ACC112 (cell line): ENCODE measurements at regions not wholly inside any gene's neighbourhood (a gene's known extent, or its start where the extent isn't known, plus 50 kb on each side); places are given as distances from the start of the nearest gene placed in this dataset.

Experiments
- H2AFZ ChIP-seq: fragments of 200-600 bp; sonication (generic); one replicate; pipeline ENCODE4 v1.6.0; 2017; ENCODE audit warnings: antibody characterized with exemption, low read length; ENCODE audit not compliant: unreplicated experiment
- H3K27ac ChIP-seq: fragments of 200-600 bp; sonication (generic); 2 replicates; pipeline ENCODE4 v1.5.1; 2014; ENCODE audit warnings: low read depth, mild to moderate bottlenecking, antibody characterized with exemption, low read length, moderate library complexity
- H3K27me3 ChIP-seq: fragments of 200-600 bp; sonication (generic); 2 replicates; pipeline ENCODE4 v1.6.1; 2014; ENCODE audit warnings: mild to moderate bottlenecking, antibody characterized with exemption, low read length, moderate library complexity, mixed read lengths; ENCODE audit not compliant: insufficient read depth
- H3K36me3 ChIP-seq: fragments of 200-600 bp; sonication (generic); 2 replicates; pipeline ENCODE4 v1.6.1; 2016; ENCODE audit warnings: mild to moderate bottlenecking, antibody characterized with exemption, low read length, moderate library complexity, mixed read lengths; ENCODE audit not compliant: insufficient read depth
- H3K4me1 ChIP-seq: fragments of 200-600 bp; sonication (generic); one replicate; pipeline ENCODE4 v1.6.1; 2016; ENCODE audit warnings: low read length, mixed read lengths; ENCODE audit not compliant: insufficient read depth, unreplicated experiment, control insufficient read depth
- H3K4me3 ChIP-seq: fragments of 200-600 bp; sonication (generic); 2 replicates; pipeline ENCODE4 v1.5.1; 2014; ENCODE audit warnings: mild to moderate bottlenecking, low read depth, low read length
- H3K79me2 ChIP-seq: fragments of 200-600 bp; sonication (generic); one replicate; pipeline ENCODE4 v1.6.0; 2016; ENCODE audit warnings: low read length; ENCODE audit not compliant: control insufficient read depth, unreplicated experiment, insufficient read depth

DNA sequence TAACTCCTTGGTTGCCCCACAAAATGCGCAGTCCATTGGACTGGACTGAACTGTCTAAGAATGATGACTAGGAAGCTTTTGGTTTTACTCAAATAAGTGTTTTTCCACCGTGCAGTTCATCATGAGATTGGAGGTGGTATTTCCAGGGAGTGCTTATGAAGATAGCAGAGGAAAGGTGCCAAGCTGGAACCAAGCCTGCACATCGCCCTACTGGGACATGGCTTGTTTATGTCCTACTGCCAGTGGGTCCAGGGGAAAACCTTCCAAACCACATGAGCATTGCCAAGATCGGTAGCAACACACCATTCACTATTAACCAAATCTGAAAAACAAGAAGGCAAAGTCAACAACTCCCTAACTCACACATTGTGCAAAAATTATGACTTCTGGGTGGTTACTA lies 54.7 kb upstream of the DSCAM start:
- no peaks in the 10 kb centered on the region for H3K36me3 ChIP-seq
- no peaks in the 10 kb centered on the region for H3K27me3 ChIP-seq
- H2AFZ ChIP-seq, result no peak overlapping the region
- no peak overlapping the region for H3K4me3 ChIP-seq
- no peak overlapping the region for H3K27ac ChIP-seq
- no peaks in the 10 kb centered on the region for H3K4me1 ChIP-seq
- H3K79me2 ChIP-seq, result no peaks in the 10 kb centered on the region

DNA sequence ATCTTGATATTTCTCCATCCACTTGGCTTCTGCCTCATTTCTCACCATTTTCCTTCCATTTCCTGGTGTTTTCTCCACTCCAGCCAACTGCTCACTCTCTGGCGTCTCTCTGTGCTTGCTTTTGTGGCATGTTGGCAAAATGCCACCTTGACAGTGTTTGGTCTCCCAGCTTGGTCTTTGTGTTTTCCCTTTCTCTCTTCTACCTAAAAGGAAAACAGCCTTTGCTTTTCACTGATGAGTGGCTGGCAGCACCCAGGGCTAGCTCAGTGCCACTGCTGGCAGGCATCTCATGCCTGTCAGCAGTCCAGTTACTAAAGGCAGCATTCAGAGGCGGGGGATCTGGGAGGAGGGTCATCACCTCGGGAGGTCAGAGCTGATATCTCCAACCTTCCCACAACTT lies 55.3 kb upstream of the DSCAM start:
- Histone ChIP-seq H3K79me2 (no peaks in the 10 kb centered on the region), H3K4me1 (no peaks in the 10 kb centered on the region), H3K36me3 (no peaks in the 10 kb centered on the region), H3K4me3 (no peak overlapping the region), H3K27me3 (no peaks in the 10 kb centered on the region), H3K27ac (no peak overlapping the region), H2AFZ (no peak overlapping the region)

DNA sequence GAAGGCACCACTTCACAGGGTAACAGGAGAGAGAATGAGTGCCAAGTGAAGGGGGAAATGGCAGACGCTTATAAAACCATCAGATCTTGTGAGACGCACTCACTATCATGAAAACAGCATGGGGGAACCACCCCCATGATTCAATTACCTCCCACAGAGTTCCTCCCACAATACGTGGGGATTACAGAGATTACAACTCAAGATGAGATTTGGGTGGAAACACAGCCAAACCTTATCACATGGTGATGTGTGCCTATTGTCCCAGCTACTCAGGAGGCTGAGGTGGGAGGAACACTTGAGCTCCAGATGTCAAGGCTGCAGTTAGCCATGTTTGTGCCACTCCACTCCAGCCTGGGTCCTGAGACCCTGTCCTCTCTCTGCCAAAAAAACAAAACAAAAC lies 56.0 kb upstream of the DSCAM start:
- no peaks in the 10 kb centered on the region for H3K36me3 ChIP-seq

DNA sequence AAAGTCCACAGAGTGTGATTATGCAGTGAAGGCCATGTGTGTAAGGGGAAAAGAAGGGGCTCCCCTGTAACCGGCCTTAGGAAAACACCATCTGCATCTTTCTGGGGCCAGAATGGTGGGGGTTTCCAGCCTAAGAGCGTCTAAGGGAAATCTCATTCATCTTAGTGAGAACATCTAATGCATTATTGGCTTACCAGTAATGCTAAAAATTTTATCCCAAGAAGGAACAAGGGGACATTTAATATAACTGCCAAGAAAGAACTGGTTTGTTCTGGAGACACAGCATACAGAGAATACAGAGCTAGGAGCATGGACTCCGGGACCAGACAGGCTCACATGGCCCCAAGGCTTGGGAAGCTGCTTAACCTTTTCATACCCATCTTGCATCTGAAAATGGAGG lies 58.3 kb upstream of the DSCAM start:
- H3K79me2 ChIP-seq, result no peaks in the 10 kb centered on the region
- H3K27ac ChIP-seq, result no peak overlapping the region
- no peaks in the 10 kb centered on the region for H3K36me3 ChIP-seq
- H2AFZ ChIP-seq, result no peak overlapping the region
- H3K27me3 ChIP-seq, result no peaks in the 10 kb centered on the region
- no peaks in the 10 kb centered on the region for H3K4me1 ChIP-seq
- no peak overlapping the region for H3K4me3 ChIP-seq

More for the DNA sequence above, 56.0 kb upstream of the DSCAM start:
- no peaks in the 10 kb centered on the region for H3K4me1 ChIP-seq
- H3K27me3 ChIP-seq, result no peaks in the 10 kb centered on the region
- no peak overlapping the region for H3K4me3 ChIP-seq
- H2AFZ ChIP-seq, result no peak overlapping the region
- no peak overlapping the region for H3K27ac ChIP-seq
- H3K79me2 ChIP-seq, result no peaks in the 10 kb centered on the region

DNA sequence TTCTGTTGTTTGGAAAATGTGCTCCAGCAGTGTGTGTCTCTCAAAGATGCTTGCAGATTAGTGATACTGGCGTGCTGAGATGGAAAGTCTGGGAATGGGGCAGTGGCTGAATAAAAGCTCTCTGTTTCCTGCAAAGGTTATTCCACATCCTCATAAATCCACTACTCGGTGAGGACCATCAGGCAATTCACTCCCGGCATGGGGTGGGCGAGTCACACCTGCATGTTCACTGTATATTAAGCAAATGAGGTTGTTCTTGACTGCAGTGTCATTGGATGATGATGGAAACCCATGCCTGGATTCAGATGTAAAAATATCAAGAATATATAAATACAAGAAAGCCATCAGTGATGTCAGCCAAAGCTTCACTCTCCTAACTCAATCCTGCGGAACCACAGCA lies 65.4 kb upstream of the DSCAM start:
- Histone ChIP-seq H3K27me3 (no peaks in the 10 kb centered on the region), H3K4me1 (no peaks in the 10 kb centered on the region), H3K27ac (no peak overlapping the region), H3K4me3 (no peak overlapping the region), H3K36me3 (no peaks in the 10 kb centered on the region), H2AFZ (no peak overlapping the region), H3K79me2 (no peaks in the 10 kb centered on the region)

DNA sequence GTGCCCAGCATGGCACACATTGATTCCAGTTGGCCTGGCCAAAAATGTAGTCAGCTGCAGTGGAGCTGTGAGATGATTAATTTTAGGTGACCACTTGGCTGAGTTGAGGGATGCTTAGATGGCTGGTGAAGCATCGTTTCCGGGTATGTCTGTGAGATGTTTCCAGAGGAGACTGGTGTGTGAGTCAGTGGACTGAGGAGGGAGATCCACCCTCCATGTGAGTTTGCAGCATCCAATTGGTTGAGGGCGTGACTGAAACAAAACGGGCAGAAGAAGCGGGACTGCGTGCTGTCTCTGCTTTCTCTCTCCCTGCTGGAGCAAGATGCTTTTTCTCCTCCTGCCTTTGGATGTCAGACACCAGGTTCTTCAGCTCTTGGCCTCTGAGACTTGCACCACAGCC lies 68.2 kb upstream of the DSCAM start:
- Histone ChIP-seq H3K79me2 (no peaks in the 10 kb centered on the region), H3K4me1 (no peaks in the 10 kb centered on the region), H3K27me3 (no peaks in the 10 kb centered on the region), H3K4me3 (no peak overlapping the region), H3K36me3 (no peaks in the 10 kb centered on the region), H3K27ac (no peak overlapping the region), H2AFZ (no peak overlapping the region)

DNA sequence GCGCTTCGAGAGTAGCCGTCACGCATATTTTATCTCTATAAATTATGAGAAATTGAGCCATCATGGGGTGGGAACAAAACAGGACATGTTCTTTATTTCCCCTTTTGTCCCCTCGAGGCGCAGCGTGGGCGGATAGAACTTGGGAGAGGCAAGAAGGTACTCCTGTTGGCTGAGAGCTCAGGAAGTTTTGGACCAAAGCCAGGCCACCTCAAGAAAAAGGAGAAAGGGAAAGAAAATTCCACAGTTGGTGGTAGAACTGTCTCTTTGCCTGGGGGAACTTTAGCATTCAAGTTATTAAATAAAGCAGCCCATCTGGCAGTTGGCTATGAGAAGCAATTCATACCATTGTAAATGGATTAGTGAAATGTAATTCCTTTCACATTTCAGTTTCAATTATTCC lies 76.4 kb upstream of the DSCAM start:
- H3K27ac ChIP-seq, result no peak overlapping the region
- H3K36me3 ChIP-seq, result no peaks in the 10 kb centered on the region
- no peak overlapping the region for H3K4me3 ChIP-seq
- no peaks in the 10 kb centered on the region for H3K27me3 ChIP-seq
- H3K79me2 ChIP-seq, result no peaks in the 10 kb centered on the region
- H3K4me1 ChIP-seq, result no peaks in the 10 kb centered on the region
- H2AFZ ChIP-seq, result no peak overlapping the region

DNA sequence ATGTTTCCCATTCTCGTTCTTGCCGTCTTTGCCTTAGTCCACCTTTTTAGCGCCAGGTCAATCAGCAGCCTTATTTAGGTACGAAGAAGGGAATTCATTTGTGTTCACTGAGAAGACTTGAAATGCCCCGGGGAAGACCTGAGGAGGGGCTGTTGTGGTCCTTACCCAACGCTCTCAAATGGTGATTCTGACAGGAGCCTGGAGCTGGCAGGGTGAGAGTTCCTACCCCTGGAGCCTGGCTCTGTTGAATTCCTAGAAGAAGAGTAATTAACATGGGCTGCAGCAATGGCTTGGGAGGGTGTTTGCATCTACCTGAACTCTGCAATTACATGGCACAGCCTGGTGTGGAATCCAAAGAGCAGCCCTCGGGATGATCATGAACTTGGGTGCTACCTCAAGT lies 76.9 kb upstream of the DSCAM start:
- Histone ChIP-seq H3K79me2 (no peaks in the 10 kb centered on the region), H3K27ac (no peak overlapping the region), H3K27me3 (no peaks in the 10 kb centered on the region), H3K4me3 (no peak overlapping the region), H2AFZ (no peak overlapping the region), H3K36me3 (no peaks in the 10 kb centered on the region), H3K4me1 (no peaks in the 10 kb centered on the region)

DNA sequence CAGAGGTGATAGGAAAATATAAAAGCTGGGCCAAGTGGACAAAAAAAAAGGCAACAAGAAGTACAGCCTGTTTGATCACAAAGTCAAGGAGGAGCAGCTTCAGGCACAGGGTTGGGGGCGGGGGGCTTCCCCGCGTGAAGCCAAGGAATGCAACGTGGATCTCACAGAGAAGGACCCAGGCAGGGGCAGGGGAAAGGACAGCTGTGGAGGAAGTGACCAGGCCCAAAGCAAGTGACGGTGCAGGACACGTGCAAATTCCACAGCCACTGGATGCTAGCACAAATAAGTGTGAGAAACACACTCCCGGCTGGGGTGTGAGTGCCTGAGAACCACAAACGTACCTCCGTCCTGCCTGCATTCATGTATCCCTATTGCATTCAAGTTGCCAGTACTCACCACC lies 77.7 kb upstream of the DSCAM start:
- Histone ChIP-seq H3K36me3 (no peaks in the 10 kb centered on the region), H3K27ac (no peak overlapping the region), H3K4me3 (no peak overlapping the region), H3K27me3 (no peaks in the 10 kb centered on the region), H3K79me2 (no peaks in the 10 kb centered on the region), H2AFZ (no peak overlapping the region), H3K4me1 (no peaks in the 10 kb centered on the region)

DNA sequence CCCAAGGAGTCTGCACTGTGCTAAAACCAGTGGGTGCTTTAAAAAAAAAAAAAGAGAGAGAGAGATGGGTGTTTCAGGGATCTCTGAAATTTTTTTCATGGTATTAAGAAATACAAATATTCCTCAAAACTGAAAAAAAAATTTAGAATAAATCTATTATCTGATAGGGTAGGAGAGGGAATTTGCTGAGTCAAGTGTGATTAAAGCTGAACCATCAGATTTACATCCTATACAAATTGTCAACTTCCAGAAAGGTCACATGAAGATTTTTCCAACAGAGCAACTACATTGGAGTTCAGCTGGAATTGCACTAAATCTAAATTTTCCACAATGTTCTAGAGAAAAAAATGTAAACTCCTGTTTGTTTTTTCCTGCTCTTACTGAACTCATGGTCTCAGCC lies 79.3 kb upstream of the DSCAM start:
- Histone ChIP-seq H3K4me1 (no peaks in the 10 kb centered on the region), H2AFZ (no peak overlapping the region), H3K27me3 (no peaks in the 10 kb centered on the region), H3K79me2 (no peaks in the 10 kb centered on the region), H3K36me3 (no peaks in the 10 kb centered on the region), H3K27ac (no peak overlapping the region), H3K4me3 (no peak overlapping the region)

DNA sequence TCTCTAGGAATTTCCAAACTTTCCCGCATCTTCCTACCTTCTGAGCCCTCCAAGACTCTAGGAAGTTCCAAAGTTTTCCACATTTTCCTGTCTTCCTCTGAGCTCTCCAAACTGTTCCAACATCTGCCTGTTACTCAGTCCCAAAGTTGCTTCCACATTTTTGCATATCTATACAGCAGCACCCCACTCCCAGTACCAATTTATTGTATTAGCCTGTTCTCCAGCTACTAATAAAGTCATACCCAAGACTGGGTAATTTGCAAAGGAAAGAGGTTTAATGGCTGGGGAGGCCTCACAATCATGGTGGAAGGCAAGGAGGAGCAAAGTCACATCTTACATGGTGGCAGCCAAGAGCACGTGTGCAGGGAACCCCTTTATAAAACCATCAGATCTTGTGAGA lies 82.9 kb upstream of the DSCAM start:
- Histone ChIP-seq H3K4me3 (no peak overlapping the region), H3K4me1 (no peaks in the 10 kb centered on the region), H3K27me3 (no peaks in the 10 kb centered on the region), H2AFZ (no peak overlapping the region), H3K36me3 (no peaks in the 10 kb centered on the region), H3K79me2 (no peaks in the 10 kb centered on the region), H3K27ac (no peak overlapping the region)

DNA sequence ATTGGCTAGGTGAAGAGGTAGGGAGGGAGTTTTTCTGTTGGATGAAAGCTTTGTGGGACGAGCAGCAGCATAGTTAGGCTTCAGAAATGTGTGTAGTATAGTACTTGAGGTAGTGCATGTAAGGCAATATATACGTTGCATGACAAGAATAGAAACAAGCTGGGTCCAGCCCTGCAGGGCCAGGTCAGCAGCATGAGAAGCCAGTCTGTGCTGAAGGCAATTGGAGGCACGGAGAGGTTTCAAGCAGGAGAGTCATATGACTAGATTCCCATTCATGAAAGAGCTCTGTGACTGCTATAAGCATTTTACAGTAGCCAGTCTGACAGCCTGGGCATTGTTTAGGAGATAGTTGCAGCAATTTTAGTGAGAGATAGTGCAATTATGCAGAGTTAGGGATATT lies 84.2 kb upstream of the DSCAM start:
- Histone ChIP-seq H3K27me3 (no peaks in the 10 kb centered on the region), H3K36me3 (no peaks in the 10 kb centered on the region), H3K4me3 (no peak overlapping the region), H3K79me2 (no peaks in the 10 kb centered on the region), H3K4me1 (no peaks in the 10 kb centered on the region), H2AFZ (no peak overlapping the region), H3K27ac (no peak overlapping the region)
